ENCODE measurements at regions not wholly inside any gene's neighbourhood (a gene's known extent, or its start where the extent isn't known, plus 50 kb on each side); places are given as distances from the start of the nearest gene placed in this dataset.

- no peak for TF ChIP-seq CTCF (IDR thresholded peaks at IDR 0.05)
- no peak for TF ChIP-seq USF2 (IDR thresholded peaks at IDR 0.05; ENCODE audit: borderline replicate concordance, low read depth, low read length)
- TF ChIP-seq YY1 (IDR thresholded peaks at IDR 0.05; ENCODE audit: low read depth): no peak
- TF ChIP-seq EZH2phosphoT487 (IDR thresholded peaks at IDR 0.05; ENCODE audit: borderline replicate concordance, low read depth): no peak
- no peak for TF ChIP-seq SIN3A (IDR thresholded peaks at IDR 0.05; ENCODE audit: borderline replicate concordance, low read depth, low read length)
Observed at GRCh38 chr2:104746299-104746698, 107.6 kb upstream of the POU3F3 start (continued).

- H3K27me3 ChIP-seq (ENCODE audit: insufficient read depth): no peaks in the 10 kb centered on the region
- CTCF ChIA-PET: interaction anchor here (0.6 to 2.3 kb wide), 2 partner anchors 13 to 14 kb away, joined by 3 to 7 read pairs; no protein-coding TSS in a partner anchor
Observed at GRCh38 chr2:104746858-104747257, 107.1 kb upstream of the POU3F3 start.

More at GRCh38 chr2:104746858-104747257, 107.1 kb upstream of the POU3F3 start:
- H3K9ac ChIP-seq: no peak overlapping the region
- TF ChIP-seq FOSL2 (IDR thresholded peaks at IDR 0.05; ENCODE audit: borderline replicate concordance, low read depth) (no peak), PBX3 (IDR thresholded peaks at IDR 0.05) (no peak), USF2 (IDR thresholded peaks at IDR 0.05; ENCODE audit: borderline replicate concordance, low read depth, low read length) (no peak), USF1 (IDR thresholded peaks at IDR 0.05; ENCODE audit: borderline replicate concordance, low read depth) (no peak), EZH2phosphoT487 (IDR thresholded peaks at IDR 0.05; ENCODE audit: borderline replicate concordance, low read depth) (no peak), JUND (IDR thresholded peaks at IDR 0.05) (no peak), NRF1 (IDR thresholded peaks at IDR 0.05; ENCODE audit: low read depth, low read length) (no peak), GATA2 (CRISPR knock-in tag; IDR thresholded peaks at IDR 0.05) (no peak), ZBTB33 (IDR thresholded peaks at IDR 0.05; ENCODE audit: borderline replicate concordance, low read depth) (no peak), YY1 (IDR thresholded peaks at IDR 0.05; ENCODE audit: low read depth) (no peak), MAX (IDR thresholded peaks at IDR 0.05; ENCODE audit: low read depth) (no peak), ELF1 (IDR thresholded peaks at IDR 0.05) (no peak), RFX5 (IDR thresholded peaks at IDR 0.05; ENCODE audit: low read length) (no peak)
- H3K9me3 ChIP-seq: no peaks in the 10 kb centered on the region
- 65% methylated on average over 24 of the region's 24 CpGs for WGBS (ENCODE audit: low lambda C conversion rate)
- POLR2A ChIA-PET: no interaction called here
- H3K27ac ChIP-seq (ENCODE audit: low read depth in 2 of 2, low read length in 1 of 2): no peak overlapping the region
- no peak for DNase-seq
- no peak overlapping the region for H2AFZ ChIP-seq (ENCODE audit: low read depth)
- H3K4me3 ChIP-seq (ENCODE audit: low read depth in 2 of 2, low read length in 1 of 2): no peak overlapping the region
- no peaks in the 10 kb centered on the region for H3K4me1 ChIP-seq (ENCODE audit: control insufficient read depth in 1 of 2, insufficient read depth in 2 of 2, low read depth in 1 of 2, low read length in 1 of 2)
- H3K4me2 ChIP-seq: no peak overlapping the region
- H3K36me3 ChIP-seq (replicated peaks in 1 of 2; ENCODE audit: control insufficient read depth in 1 of 2, insufficient read depth in 2 of 2, low read length in 1 of 2): no peaks in the 10 kb centered on the region
- H3K79me2 ChIP-seq (ENCODE audit: insufficient read depth): no peaks in the 10 kb centered on the region
- no peaks in the 10 kb centered on the region for H4K20me1 ChIP-seq (ENCODE audit: insufficient read depth)
- no peaks in the 10 kb centered on the region for H3K9me2 ChIP-seq
- no peaks in the 10 kb centered on the region for H3F3A ChIP-seq (replicated peaks; ENCODE audit: insufficient read depth)
